Testis (tissue), 2 donors: ENCODE measurements at regions not wholly inside any gene's neighbourhood (a gene's known extent, or its start where the extent isn't known, plus 50 kb on each side); places are given as distances from the start of the nearest gene placed in this dataset.

Experiments
- POLR2A ChIP-seq: fragments of 450-650 bp; IDR thresholded peaks from one replicate; pipeline ENCODE4 v1.6.1; 2017; ENCODE audit warnings: antibody characterized with exemption, mild to moderate bottlenecking, moderate library complexity
- TF ChIP-seq, protein P1 (sequence below), 3 experiments: fragments of 450-650 bp in 2 of 3; fragments of 200-600 bp in 1 of 3; sonication (generic) in 1 of 3; IDR thresholded peaks; one replicate each; pipeline ENCODE4 v1.5.1; 2016 to 2019; ENCODE audit warnings: antibody characterized with exemption in 3 of 3, mild to moderate bottlenecking in 2 of 3, moderate library complexity in 1 of 3

DNA sequence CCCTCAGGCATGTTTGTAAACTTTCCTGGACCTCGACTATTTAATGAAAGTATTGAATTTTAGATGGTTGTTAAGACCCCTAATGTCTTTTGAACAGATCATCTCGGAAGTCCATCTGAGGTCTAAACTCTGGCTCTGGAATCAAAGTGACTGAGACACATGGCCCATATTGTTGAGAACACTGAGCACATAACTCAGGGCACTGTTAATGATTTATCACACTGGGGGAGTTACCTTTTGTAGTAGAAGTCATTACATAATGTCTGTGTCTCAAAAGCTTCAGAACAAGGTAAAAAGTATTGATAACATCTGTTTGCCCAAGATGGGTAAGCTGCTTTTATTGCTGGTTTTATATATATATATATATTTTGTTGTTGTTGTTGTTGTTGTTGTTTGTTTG lies 103.4 kb upstream of the HS3ST1 start:
- TF ChIP-seq POLR2A = no peak
- TF ChIP-seq, protein P1, sequence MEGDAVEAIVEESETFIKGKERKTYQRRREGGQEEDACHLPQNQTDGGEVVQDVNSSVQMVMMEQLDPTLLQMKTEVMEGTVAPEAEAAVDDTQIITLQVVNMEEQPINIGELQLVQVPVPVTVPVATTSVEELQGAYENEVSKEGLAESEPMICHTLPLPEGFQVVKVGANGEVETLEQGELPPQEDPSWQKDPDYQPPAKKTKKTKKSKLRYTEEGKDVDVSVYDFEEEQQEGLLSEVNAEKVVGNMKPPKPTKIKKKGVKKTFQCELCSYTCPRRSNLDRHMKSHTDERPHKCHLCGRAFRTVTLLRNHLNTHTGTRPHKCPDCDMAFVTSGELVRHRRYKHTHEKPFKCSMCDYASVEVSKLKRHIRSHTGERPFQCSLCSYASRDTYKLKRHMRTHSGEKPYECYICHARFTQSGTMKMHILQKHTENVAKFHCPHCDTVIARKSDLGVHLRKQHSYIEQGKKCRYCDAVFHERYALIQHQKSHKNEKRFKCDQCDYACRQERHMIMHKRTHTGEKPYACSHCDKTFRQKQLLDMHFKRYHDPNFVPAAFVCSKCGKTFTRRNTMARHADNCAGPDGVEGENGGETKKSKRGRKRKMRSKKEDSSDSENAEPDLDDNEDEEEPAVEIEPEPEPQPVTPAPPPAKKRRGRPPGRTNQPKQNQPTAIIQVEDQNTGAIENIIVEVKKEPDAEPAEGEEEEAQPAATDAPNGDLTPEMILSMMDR (IDR thresholded peaks at IDR 0.05) = no peak
